IPS-15b (cell line): ENCODE measurements at regions not wholly inside any gene's neighbourhood (a gene's known extent, or its start where the extent isn't known, plus 50 kb on each side); places are given as distances from the start of the nearest gene placed in this dataset.

ENCODE experiments used
- H3K27me3 ChIP-seq: one replicate; pipeline ENCODE4 v1.6.1; 2013; ENCODE audit warnings: low read length; ENCODE audit not compliant: control insufficient read depth, insufficient read depth
- H3K36me3 ChIP-seq: one replicate; pipeline ENCODE4 v1.6.1; 2013; ENCODE audit warnings: low read length; ENCODE audit not compliant: control insufficient read depth, insufficient read depth
- H3K4me1 ChIP-seq: one replicate; pipeline ENCODE4 v1.6.1; 2013; ENCODE audit warnings: mild to moderate bottlenecking, low read length; ENCODE audit not compliant: control insufficient read depth, insufficient read depth
- H3K4me3 ChIP-seq: one replicate; pipeline ENCODE4 v1.5.1; 2013; ENCODE audit warnings: low read depth, low read length
- H3K9ac ChIP-seq: one replicate; pipeline ENCODE4 v1.6.1; 2013; ENCODE audit warnings: low read depth, mild to moderate bottlenecking, low read length
- H3K9me3 ChIP-seq: one replicate; pipeline ENCODE4 v1.6.1; 2013; ENCODE audit warnings: mild to moderate bottlenecking, low read length; ENCODE audit not compliant: control insufficient read depth, insufficient read depth

GRCh38 chr10:76732306-76732705, 905.3 kb downstream of the KCNMA1 start:
- no peaks in the 10 kb centered on the region for H3K27me3 ChIP-seq
- H3K36me3 ChIP-seq, result no peaks in the 10 kb centered on the region

GRCh38 chr10:76729841-76730487, 907.6 kb downstream of the KCNMA1 start:
- Histone ChIP-seq H3K9me3 (no peaks in the 10 kb centered on the region), H3K4me3 (no peak overlapping the region), H3K9ac (no peak overlapping the region), H3K36me3 (no peaks in the 10 kb centered on the region), H3K4me1 (no peaks in the 10 kb centered on the region), H3K27me3 (no peaks in the 10 kb centered on the region)

More at GRCh38 chr10:76732306-76732705, 905.3 kb downstream of the KCNMA1 start:
- Histone ChIP-seq H3K9ac (no peak overlapping the region), H3K4me3 (no peak overlapping the region), H3K4me1 (no peaks in the 10 kb centered on the region), H3K9me3 (no peaks in the 10 kb centered on the region)

GRCh38 chr10:76729346-76729745, 908.3 kb downstream of the KCNMA1 start:
- H3K4me1 ChIP-seq, result no peaks in the 10 kb centered on the region
- H3K9ac ChIP-seq, result no peak overlapping the region
- H3K36me3 ChIP-seq, result no peaks in the 10 kb centered on the region
- H3K9me3 ChIP-seq, result no peaks in the 10 kb centered on the region
- H3K27me3 ChIP-seq, result no peaks in the 10 kb centered on the region
- H3K4me3 ChIP-seq, result no peak overlapping the region

DNA sequence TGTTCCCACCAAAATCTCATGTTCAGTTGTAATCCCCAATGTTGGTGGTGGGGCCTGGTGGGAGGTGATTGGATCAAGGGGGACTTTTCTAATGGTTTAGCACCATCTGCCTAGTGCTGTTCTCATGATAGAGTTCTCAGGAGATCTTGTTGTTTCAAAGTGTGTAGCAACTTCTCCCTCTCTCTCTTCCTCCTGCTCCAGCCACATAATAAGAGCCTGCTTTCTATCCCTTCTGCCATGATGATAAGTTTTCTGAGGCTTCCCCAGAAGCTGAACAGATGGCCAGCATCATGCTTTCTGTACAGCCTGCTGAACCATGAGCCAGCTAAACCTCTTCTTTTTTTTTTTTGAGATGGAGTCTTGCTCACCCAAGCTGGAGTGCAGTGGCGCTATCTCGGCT, 910.6 kb downstream of the KCNMA1 start:
- no peaks in the 10 kb centered on the region for H3K9me3 ChIP-seq
- H3K36me3 ChIP-seq, result no peaks in the 10 kb centered on the region
- no peak overlapping the region for H3K4me3 ChIP-seq
- H3K4me1 ChIP-seq, result peaks cover 4% of the 10 kb centered on the region
- H3K9ac ChIP-seq, result no peak overlapping the region
- H3K27me3 ChIP-seq, result no peaks in the 10 kb centered on the region

DNA sequence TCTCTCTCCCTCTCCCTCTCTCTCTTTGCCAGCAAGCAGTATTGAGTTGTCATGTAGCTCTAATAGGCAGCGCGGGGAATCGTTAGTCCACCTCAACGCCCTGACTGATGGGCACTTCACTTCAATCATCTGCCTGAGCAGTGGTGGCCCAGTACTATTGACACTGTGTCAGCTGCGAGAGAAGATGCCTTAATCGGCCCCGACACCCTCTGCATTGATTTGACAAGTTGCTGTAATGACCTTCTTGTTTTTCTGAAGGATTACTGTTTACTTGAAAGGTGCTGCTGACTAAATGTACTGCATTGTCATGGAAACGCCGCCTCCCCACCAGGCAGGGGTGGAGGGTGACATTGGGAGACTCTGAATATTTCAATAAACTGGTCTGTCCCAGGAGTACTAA, 913.8 kb downstream of the KCNMA1 start:
- Histone ChIP-seq H3K9ac (no peak overlapping the region), H3K27me3 (no peaks in the 10 kb centered on the region), H3K4me1 (peaks cover 4% of the 10 kb centered on the region), H3K4me3 (no peak overlapping the region), H3K36me3 (no peaks in the 10 kb centered on the region), H3K9me3 (no peaks in the 10 kb centered on the region)

DNA sequence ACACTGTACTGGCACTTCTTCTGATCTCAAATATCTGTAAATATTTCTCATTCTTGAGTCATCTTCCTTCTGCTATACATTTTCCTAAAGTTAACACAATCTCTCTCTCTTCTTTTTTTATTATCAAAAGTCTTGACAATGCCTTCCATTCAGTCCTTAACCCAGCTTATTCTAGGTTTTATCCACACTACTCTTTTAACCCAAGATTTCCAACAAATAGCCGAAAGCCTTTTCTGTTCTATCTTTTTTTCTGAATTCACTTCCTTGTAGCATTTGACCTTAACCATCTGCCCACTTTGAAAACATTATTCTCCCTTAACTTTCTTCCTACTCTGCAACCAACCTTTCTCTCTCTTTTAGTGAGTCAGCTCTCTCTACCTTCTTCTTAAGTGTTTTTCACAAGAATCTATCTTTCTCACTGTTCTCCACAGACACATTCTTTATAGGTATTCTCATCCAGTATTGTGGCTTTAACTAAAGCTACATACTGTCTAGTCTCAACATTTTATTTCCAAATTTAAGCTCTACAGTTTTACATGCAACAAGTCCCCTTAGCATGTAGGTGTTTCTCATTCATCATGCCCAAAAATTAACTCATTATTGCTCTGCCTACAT, 915.6 kb downstream of the KCNMA1 start:
- H3K9me3 ChIP-seq, result no peaks in the 10 kb centered on the region
- H3K9ac ChIP-seq, result no peak overlapping the region
- no peaks in the 10 kb centered on the region for H3K27me3 ChIP-seq
- H3K4me1 ChIP-seq, result peaks cover 4% of the 10 kb centered on the region
- H3K36me3 ChIP-seq, result no peaks in the 10 kb centered on the region
- H3K4me3 ChIP-seq, result no peak overlapping the region

DNA sequence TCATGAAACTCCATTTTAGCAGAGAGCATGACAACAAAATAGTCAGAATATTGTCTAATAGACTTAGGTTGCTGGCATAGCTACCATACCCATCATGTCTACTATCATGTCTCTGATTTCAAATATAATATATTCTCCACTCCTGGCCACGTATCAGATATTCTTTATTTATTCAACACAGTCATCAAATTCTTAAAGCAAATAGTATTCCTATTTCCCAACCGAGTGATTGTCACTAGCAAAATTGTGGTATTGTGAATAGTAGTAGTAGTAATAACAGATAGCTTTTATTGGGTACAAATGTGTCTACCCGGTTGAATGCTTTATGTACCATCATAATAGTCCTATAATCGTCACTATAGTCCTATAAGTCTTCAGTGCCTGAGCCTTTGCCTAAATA, 918.6 kb downstream of the KCNMA1 start:
- peaks cover 4% of the 10 kb centered on the region for H3K4me1 ChIP-seq
- H3K4me3 ChIP-seq, result no peak overlapping the region
- H3K36me3 ChIP-seq, result no peaks in the 10 kb centered on the region
- H3K9ac ChIP-seq, result no peak overlapping the region
- H3K9me3 ChIP-seq, result no peaks in the 10 kb centered on the region
- H3K27me3 ChIP-seq, result no peaks in the 10 kb centered on the region

DNA sequence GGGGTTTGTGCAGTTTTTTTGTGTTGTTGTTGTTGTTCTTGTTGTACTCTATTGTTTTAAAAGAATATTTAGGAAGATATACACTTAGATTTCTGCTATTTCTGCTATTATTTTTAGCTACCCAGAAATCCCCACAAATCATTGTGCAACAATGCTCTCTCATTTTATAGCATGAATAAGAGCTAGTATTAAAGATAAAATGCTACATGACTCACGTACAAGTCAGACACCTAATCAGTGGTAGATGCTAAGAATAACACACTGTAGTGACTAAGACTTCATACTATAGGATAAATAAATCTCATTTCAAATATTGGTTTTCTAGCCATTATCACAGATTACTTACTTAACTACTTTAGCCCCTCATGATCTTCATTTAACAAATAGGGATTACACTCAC, 920.5 kb downstream of the KCNMA1 start:
- Histone ChIP-seq H3K4me3 (no peak overlapping the region), H3K36me3 (no peaks in the 10 kb centered on the region), H3K27me3 (no peaks in the 10 kb centered on the region), H3K9ac (no peak overlapping the region), H3K9me3 (no peaks in the 10 kb centered on the region), H3K4me1 (no peaks in the 10 kb centered on the region)

DNA sequence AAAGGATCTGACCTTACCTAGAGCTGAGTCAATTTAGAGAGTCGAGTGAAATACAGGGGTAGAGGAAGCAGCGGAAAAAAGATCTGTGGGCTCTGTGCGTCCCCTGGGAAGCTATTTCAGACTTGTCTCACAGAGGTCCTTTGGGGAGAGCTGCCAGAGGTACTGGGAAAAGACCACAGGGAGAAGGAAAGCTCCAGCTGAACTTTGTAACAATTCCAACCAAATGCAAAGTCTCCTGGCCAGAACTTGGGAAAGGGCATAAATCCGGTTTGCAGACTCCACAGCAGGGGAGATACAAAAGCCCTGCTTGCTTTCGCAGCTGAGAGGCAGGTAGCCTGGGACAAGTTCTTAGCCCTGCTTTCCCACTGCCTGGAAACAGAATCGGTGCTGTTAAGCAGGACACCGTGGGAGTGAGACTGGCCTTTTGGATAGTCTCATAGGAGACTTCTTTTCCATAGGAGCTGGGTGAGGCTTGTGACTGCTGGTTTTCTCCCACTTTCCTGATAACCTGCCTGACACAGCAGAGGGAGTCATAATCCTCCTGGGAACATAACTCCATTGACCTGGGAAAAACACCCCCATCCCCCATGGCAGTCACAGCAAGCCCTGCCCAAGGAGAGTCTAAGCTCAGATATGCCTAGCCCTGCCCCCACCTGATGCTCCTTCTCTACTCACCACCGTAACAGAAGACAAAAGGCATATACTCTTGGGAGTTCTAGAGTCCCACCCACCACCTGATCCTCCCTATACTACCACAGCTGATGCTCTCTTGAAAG, 926.2 kb downstream of the KCNMA1 start:
- H3K4me1 ChIP-seq, result peaks cover 6% of the 10 kb centered on the region
- no peaks in the 10 kb centered on the region for H3K9me3 ChIP-seq
- H3K4me3 ChIP-seq, result no peak overlapping the region
- H3K27me3 ChIP-seq, result no peaks in the 10 kb centered on the region
- H3K36me3 ChIP-seq, result no peaks in the 10 kb centered on the region
- no peak overlapping the region for H3K9ac ChIP-seq

- Histone ChIP-seq H3K4me1 (peaks cover 3% of the 10 kb centered on the region), H3K27me3 (no peaks in the 10 kb centered on the region), H3K4me3 (no peak overlapping the region), H3K9me3 (no peaks in the 10 kb centered on the region), H3K36me3 (no peaks in the 10 kb centered on the region), H3K9ac (no peak overlapping the region)
Measured at GRCh38 chr10:76700241-76700640, 937.4 kb downstream of the KCNMA1 start.

- Histone ChIP-seq H3K4me1 (peaks cover 3% of the 10 kb centered on the region), H3K36me3 (no peaks in the 10 kb centered on the region), H3K27me3 (no peaks in the 10 kb centered on the region), H3K9ac (no peak overlapping the region), H3K9me3 (no peaks in the 10 kb centered on the region), H3K4me3 (no peak overlapping the region)
Measured at GRCh38 chr10:76697923-76698322, 939.7 kb downstream of the KCNMA1 start.

GRCh38 chr10:76695069-76695468, 942.5 kb downstream of the KCNMA1 start:
- no peaks in the 10 kb centered on the region for H3K36me3 ChIP-seq

More at GRCh38 chr10:76695069-76695468, 942.5 kb downstream of the KCNMA1 start:
- H3K27me3 ChIP-seq, result no peaks in the 10 kb centered on the region
- H3K4me3 ChIP-seq, result no peak overlapping the region
- peaks cover 3% of the 10 kb centered on the region for H3K4me1 ChIP-seq
- no peak overlapping the region for H3K9ac ChIP-seq
- H3K9me3 ChIP-seq, result no peaks in the 10 kb centered on the region
